HCT116 (cell line): ENCODE measurements at regions not wholly inside any gene's neighbourhood (a gene's known extent, or its start where the extent isn't known, plus 50 kb on each side); places are given as distances from the start of the nearest gene placed in this dataset.

Source experiments
- ATAC-seq: fragments of 200-7000 bp; cut with Tn5 transposase; 2 replicates; pipeline ENCODE4 v1.9.1; 2020; ENCODE audit warnings: mild to moderate bottlenecking, moderate library complexity
- BruUV-seq: library from RNA; stranded (reverse); fragments of 400-500 nt; replicated peaks from 2 replicates; lab custom pipeline; 2021; lab: Mats Ljungman, UMichigan
- CTCF ChIA-PET: fragments of 300-600 bp; sonication (Branson Sonifier 250); formaldehyde crosslinking; loops from one replicate; lab custom pipeline; 2021; ENCODE audit warnings: antibody characterized with exemption; lab: Charles Lee
- POLR2A ChIA-PET: fragments of 300-600, 350-600 bp; sonication (Branson Sonifier 250); formaldehyde crosslinking; loops from one replicate; lab custom pipeline; 2021; ENCODE audit warnings: antibody characterized with exemption; lab: Charles Lee
- RAD21 ChIA-PET, 2 experiments: fragments of 300-600 bp; sonication (Branson Sonifier 250); formaldehyde crosslinking; loops; one replicate each; lab custom pipeline; 2023; ENCODE audit warnings: low total read pairs in 2 of 2; ENCODE audit not compliant: uncharacterized antibody in 2 of 2, unreplicated experiment in 2 of 2, low non-redundant PET in 1 of 2; lab: Charles Lee
- DNase-seq: peaks from one replicate; pipeline ENCODE4 v3.0.0-alpha.2; 2010; ENCODE audit warnings: low read depth, low spot score
- H2AFZ ChIP-seq: fragments of 200-600 bp; shearing (Covaris generic), sonication (generic); 2 replicates; pipeline ENCODE4 v1.6.1; 2017; ENCODE audit warnings: low read depth, mixed run types, mixed read lengths, antibody characterized with exemption, low read length; ENCODE audit not compliant: poor library complexity, severe bottlenecking
- H3K27ac ChIP-seq: 2 replicates; pipeline ENCODE4 v1.5.1; 2012; ENCODE audit warnings: low read depth, low read length
- H3K27me3 ChIP-seq: fragments of 200-600 bp; sonication (generic); 2 replicates; pipeline ENCODE4 v1.6.1; 2016; ENCODE audit warnings: mixed run types, low read length, mixed read lengths; ENCODE audit not compliant: insufficient read depth
- H3K36me3 ChIP-seq, 2 experiments: fragments of 200-500 bp in 1 of 2; fragments of 200-600 bp in 1 of 2; sonication (Bioruptor generic) in 1 of 2; sonication (generic) in 1 of 2; 2 replicates each; pipeline versions ENCODE4 v1.5.1 to v1.6.1; 2014 to 2016; ENCODE audit warnings: low read length in 2 of 2, inconsistent platforms in 1 of 2, mixed read lengths in 1 of 2, mixed run types in 1 of 2; ENCODE audit not compliant: insufficient read depth in 2 of 2, control insufficient read depth in 1 of 2
- H3K4me1 ChIP-seq, 2 experiments: fragments of 200-600 bp in 1 of 2; sonication (generic) in 1 of 2; 2 replicates each; pipeline versions ENCODE4 v1.5.1 to v1.6.1; 2012 to 2017; ENCODE audit warnings: low read length in 2 of 2, inconsistent platforms in 1 of 2, mild to moderate bottlenecking in 1 of 2, mixed read lengths in 1 of 2, mixed run types in 1 of 2, moderate library complexity in 1 of 2; ENCODE audit not compliant: insufficient read depth in 2 of 2, control insufficient read depth in 1 of 2
- H3K4me2 ChIP-seq: fragments of 200-600 bp; sonication (generic); 2 replicates; pipeline ENCODE4 v1.6.1; 2017; ENCODE audit warnings: mixed run types, low read length, mixed read lengths
- H3K4me3 ChIP-seq, 2 experiments: fragments of 200-600 bp in 1 of 2; sonication (generic) in 1 of 2; replicated peaks in 1 of 2; 2 replicates each; pipeline ENCODE4 v1.5.1; 2011 to 2016; ENCODE audit warnings: low read length in 2 of 2, control low read depth in 1 of 2, low read depth in 1 of 2, mild to moderate bottlenecking in 1 of 2, mixed read lengths in 1 of 2, mixed run types in 1 of 2
- H3K79me2 ChIP-seq: fragments of 200-600 bp; sonication (generic); 2 replicates; pipeline ENCODE4 v1.6.1; 2017; ENCODE audit warnings: mild to moderate bottlenecking, mixed run types, low read length, moderate library complexity, mixed read lengths; ENCODE audit not compliant: insufficient read depth
- H3K9ac ChIP-seq: fragments of 200-600 bp; sonication (generic); 2 replicates; pipeline ENCODE4 v1.6.1; 2016; ENCODE audit warnings: low read length, mixed read lengths
- H3K9me2 ChIP-seq: fragments of 200-600 bp; sonication (generic), shearing (Covaris generic); 2 replicates; pipeline ENCODE4 v1.6.1; 2017; ENCODE audit warnings: mixed run types, mild to moderate bottlenecking, moderate library complexity; ENCODE audit not compliant: insufficient read depth
- H3K9me3 ChIP-seq, 2 experiments: fragments of 200-500 bp in 1 of 2; fragments of 200-600 bp in 1 of 2; sonication (Bioruptor generic) in 1 of 2; sonication (generic) in 1 of 2; 2 replicates each; pipeline ENCODE4 v1.6.1; 2014 to 2017; ENCODE audit warnings: low read length in 2 of 2, mixed read lengths in 2 of 2, inconsistent platforms in 1 of 2, low read depth in 1 of 2, mild to moderate bottlenecking in 1 of 2, mixed run types in 1 of 2, moderate library complexity in 1 of 2; ENCODE audit not compliant: control insufficient read depth in 1 of 2, insufficient read depth in 1 of 2
- H4K20me1 ChIP-seq: fragments of 200-600 bp; sonication (generic), shearing (Covaris generic); 2 replicates; pipeline ENCODE4 v1.6.1; 2017; ENCODE audit warnings: mixed run types, mild to moderate bottlenecking, moderate library complexity; ENCODE audit not compliant: insufficient read depth
- ELF1 ChIP-seq: IDR thresholded peaks from 2 replicates; pipeline ENCODE4 v1.6.1; 2012; ENCODE audit warnings: low read depth, borderline replicate concordance
- EZH2 ChIP-seq: fragments of 200-600 bp; sonication (generic); IDR thresholded peaks from 2 replicates; pipeline ENCODE4 v1.6.1; 2017; ENCODE audit warnings: antibody characterized with exemption, mixed run types
- EZH2phosphoT487 ChIP-seq: fragments of 200-600 bp; IDR thresholded peaks from 2 replicates; pipeline ENCODE4 v1.6.1; 2018; ENCODE audit warnings: antibody characterized with exemption, borderline replicate concordance
- FOSL1 ChIP-seq: IDR thresholded peaks from 2 replicates; pipeline ENCODE4 v1.6.1; 2012; ENCODE audit warnings: low read depth
- JUND ChIP-seq: IDR thresholded peaks from 2 replicates; pipeline ENCODE4 v1.6.1; 2012
- POLR2A ChIP-seq: IDR thresholded peaks from 2 replicates; pipeline ENCODE4 v1.7.0; 2011; ENCODE audit warnings: borderline replicate concordance; ENCODE audit not compliant: insufficient read depth, insufficient read length; ENCODE audit errors: extremely low read depth
- POLR2AphosphoS5 ChIP-seq: IDR thresholded peaks from 2 replicates; pipeline ENCODE4 v1.6.1; 2011; ENCODE audit warnings: mild to moderate bottlenecking, low read depth, low read length, moderate library complexity
- RAD21 ChIP-seq: IDR thresholded peaks from 2 replicates; pipeline ENCODE4 v1.6.1; 2012; ENCODE audit warnings: low read depth, mild to moderate bottlenecking
- REST ChIP-seq: IDR thresholded peaks from 2 replicates; pipeline ENCODE4 v1.6.1; 2012; ENCODE audit warnings: low read depth
- SIN3A ChIP-seq: IDR thresholded peaks from 2 replicates; pipeline ENCODE4 v1.6.1; 2012; ENCODE audit warnings: low read depth
- SP1 ChIP-seq: IDR thresholded peaks from 2 replicates; pipeline ENCODE4 v1.6.1; 2012; ENCODE audit warnings: low read depth
- SRF ChIP-seq: IDR thresholded peaks from 2 replicates; pipeline ENCODE4 v1.6.1; 2012; ENCODE audit warnings: low read depth
- TCF7L2 ChIP-seq: IDR thresholded peaks from 2 replicates; pipeline ENCODE4 v1.7.0; 2011; ENCODE audit warnings: borderline replicate concordance, inconsistent platforms; ENCODE audit not compliant: insufficient read depth, insufficient read length; ENCODE audit errors: extremely low read depth
- YY1 ChIP-seq: IDR thresholded peaks from 2 replicates; pipeline ENCODE4 v1.6.1; 2011; ENCODE audit warnings: low read length, low read depth, moderate library complexity, mild to moderate bottlenecking; ENCODE audit not compliant: insufficient replicate concordance; ENCODE audit errors: extremely low read depth
- ZBTB33 ChIP-seq: IDR thresholded peaks from 2 replicates; pipeline ENCODE4 v1.6.1; 2011; ENCODE audit warnings: mild to moderate bottlenecking, low read length, moderate library complexity; ENCODE audit not compliant: insufficient replicate concordance; ENCODE audit errors: extremely low read depth
- ZFX ChIP-seq: fragments of 450-650 bp; IDR thresholded peaks from 2 replicates; pipeline ENCODE4 v1.6.1; 2017
- ZNF274 ChIP-seq: fragments of 200-500 bp; sonication (Bioruptor generic); IDR thresholded peaks from 2 replicates; pipeline ENCODE4 v1.6.1; 2014; ENCODE audit warnings: mild to moderate bottlenecking, low read depth, low read length, inconsistent platforms
- intact Hi-C: fragments of 100-400 bp; cut with micrococcal nuclease; formaldehyde crosslinking; loops from 2 replicates; pipeline ENCODE4 v1.10.0; 2022
- TF ChIP-seq, protein P1 (sequence below): IDR thresholded peaks from 2 replicates; pipeline ENCODE4 v1.6.1; 2012

GRCh38 chr10:21213381-21213780 lies 312.1 kb downstream of the SKIDA1 start:
- CTCF ChIA-PET, result no interaction called here
- RAD21 ChIA-PET, result no interaction called here
- POLR2A ChIA-PET, result no interaction called here
- H3K27me3 ChIP-seq, result no peaks in the 10 kb centered on the region
- no peak for TF ChIP-seq ZFX
- TF ChIP-seq SIN3A, result no peak
- TF ChIP-seq ELF1, result no peak
- TF ChIP-seq JUND, result no peak
- TF ChIP-seq POLR2A, result no peak
- TF ChIP-seq YY1, result no peak
- TF ChIP-seq REST, result no peak
- no peak for TF ChIP-seq SRF
- no peak for TF ChIP-seq SP1
- no peak for TF ChIP-seq EZH2
- TF ChIP-seq FOSL1, result no peak
- no peak for TF ChIP-seq EZH2phosphoT487
- TF ChIP-seq RAD21, result no peak
- no peak for TF ChIP-seq POLR2AphosphoS5
- no peak for TF ChIP-seq TCF7L2
- TF ChIP-seq ZBTB33, result no peak
- no peak for TF ChIP-seq ZNF274
- TF ChIP-seq, protein P1, sequence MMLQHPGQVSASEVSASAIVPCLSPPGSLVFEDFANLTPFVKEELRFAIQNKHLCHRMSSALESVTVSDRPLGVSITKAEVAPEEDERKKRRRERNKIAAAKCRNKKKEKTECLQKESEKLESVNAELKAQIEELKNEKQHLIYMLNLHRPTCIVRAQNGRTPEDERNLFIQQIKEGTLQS, result no peak
- TF ChIP-seq, all 23 proteins: peak for 0
- no peak overlapping the region for H3K4me3 ChIP-seq
- no peaks in the 10 kb centered on the region for H3K36me3 ChIP-seq
- no peaks in the 10 kb centered on the region for H3K9me2 ChIP-seq
- H3K4me2 ChIP-seq, result no peak overlapping the region
- no peak for DNase-seq
- no TSS peak for BruUV-seq
- no peaks in the 10 kb centered on the region for H3K79me2 ChIP-seq
- no peak overlapping the region for H3K9ac ChIP-seq
- no peaks in the 10 kb centered on the region for H3K9me3 ChIP-seq
- H2AFZ ChIP-seq, result no peak overlapping the region
- intact Hi-C loops, result no loop called here
- H4K20me1 ChIP-seq, result no peaks in the 10 kb centered on the region
- no peak for ATAC-seq
- no peak overlapping the region for H3K27ac ChIP-seq
- H3K4me1 ChIP-seq, result no peaks in the 10 kb centered on the region
